ENCODE measurements at regions not wholly inside any gene's neighbourhood (a gene's known extent, or its start where the extent isn't known, plus 50 kb on each side); places are given as distances from the start of the nearest gene placed in this dataset.

GRCh38 chrX:97668126-97668525 is 784.4 kb downstream of the RPA4 start:
- Histone ChIP-seq H3K79me2 (ENCODE audit: control insufficient read depth, insufficient read depth, low read length) (no peaks in the 10 kb centered on the region), H3K9me1 (replicated peaks; ENCODE audit: control insufficient read depth, extremely low read depth, insufficient read depth, low read length) (no peaks in the 10 kb centered on the region), H3K4me2 (ENCODE audit: insufficient read depth, low read length) (no peak overlapping the region), H3K27ac (ENCODE audit: insufficient read depth, low read depth, low read length) (no peak overlapping the region), H3K27me3 (ENCODE audit: control insufficient read depth in 2 of 2, insufficient read depth in 2 of 2, low read length in 2 of 2) (no peaks in the 10 kb centered on the region), H3K36me3 (ENCODE audit: control insufficient read depth in 2 of 2, extremely low read depth in 1 of 2, insufficient read depth in 2 of 2, low read length in 2 of 2) (no peaks in the 10 kb centered on the region), H3K4me3 (replicated peaks in 1 of 3; ENCODE audit: insufficient read depth in 1 of 3, low read depth in 1 of 3, low read length in 3 of 3) (no peak overlapping the region), H4K20me1 (replicated peaks; ENCODE audit: control insufficient read depth, extremely low read depth, insufficient read depth, low read length) (no peaks in the 10 kb centered on the region), H2AFZ (ENCODE audit: low read depth, low read length) (no peak overlapping the region), H3K9me3 (replicated peaks; ENCODE audit: control insufficient read depth, insufficient read depth, low read length) (no peaks in the 10 kb centered on the region), H3K9ac (replicated peaks; ENCODE audit: extremely low read depth, insufficient read depth, low read length) (no peak overlapping the region), H3K4me1 (ENCODE audit: control insufficient read depth, extremely low read depth, insufficient read depth, low read length) (no peaks in the 10 kb centered on the region)
- TF ChIP-seq EZH2 (IDR thresholded peaks at IDR 0.05; ENCODE audit: borderline replicate concordance, low read depth, low read length, severe bottlenecking) (no peak), CTCF (IDR thresholded peaks at IDR 0.05; ENCODE audit: extremely low read depth in 1 of 2, insufficient read depth in 1 of 2, low read depth in 1 of 2, low read length in 2 of 2) (no peak), FOS (IDR thresholded peaks at IDR 0.05; ENCODE audit: borderline replicate concordance, insufficient read depth, low read length) (no peak), MAX (IDR thresholded peaks at IDR 0.05; ENCODE audit: insufficient read depth, insufficient read length) (no peak), GATA2 (IDR thresholded peaks at IDR 0.05; ENCODE audit: insufficient read depth, insufficient read length, low read depth, low read length) (no peak), POLR2AphosphoS5 (IDR thresholded peaks at IDR 0.05; ENCODE audit: insufficient read depth, low read depth, low read length) (no peak), JUN (IDR thresholded peaks at IDR 0.05; ENCODE audit: borderline replicate concordance, insufficient read depth, insufficient read length, low read depth) (no peak), MYC (IDR thresholded peaks at IDR 0.05; ENCODE audit: low read depth, low read length) (no peak), POLR2A (IDR thresholded peaks at IDR 0.05; ENCODE audit: low read depth, low read length) (no peak)
- dilution Hi-C loops (cut with MboI; ENCODE audit: extremely low pct_ligation_motif_present, low sequenced_read_pairs): no loop called here
- intact Hi-C loops (cut with micrococcal nuclease): no loop called here
- DNase-seq (ENCODE audit: low read depth, low spot score): no peak
- no TSS peak for BruUV-seq (replicated peaks)
- CTCF ChIA-PET: no interaction called here
- no peak for FAIRE-seq
- POLR2A ChIA-PET: no interaction called here
